Dedifferentiated amniotic fluid mesenchymal stem cell (primary cell): ENCODE measurements at regions not wholly inside any gene's neighbourhood (a gene's known extent, or its start where the extent isn't known, plus 50 kb on each side); places are given as distances from the start of the nearest gene placed in this dataset.

Experiments used
- DNase-seq: peaks from one replicate; pipeline ENCODE4 v3.0.0-alpha.2; 2016; ENCODE audit errors: extremely low spot score

GRCh38 chr2:128808462-128809258 is 490.0 kb upstream of the HS6ST1 start:
- DNase-seq, result peak; percentile 36

DNA sequence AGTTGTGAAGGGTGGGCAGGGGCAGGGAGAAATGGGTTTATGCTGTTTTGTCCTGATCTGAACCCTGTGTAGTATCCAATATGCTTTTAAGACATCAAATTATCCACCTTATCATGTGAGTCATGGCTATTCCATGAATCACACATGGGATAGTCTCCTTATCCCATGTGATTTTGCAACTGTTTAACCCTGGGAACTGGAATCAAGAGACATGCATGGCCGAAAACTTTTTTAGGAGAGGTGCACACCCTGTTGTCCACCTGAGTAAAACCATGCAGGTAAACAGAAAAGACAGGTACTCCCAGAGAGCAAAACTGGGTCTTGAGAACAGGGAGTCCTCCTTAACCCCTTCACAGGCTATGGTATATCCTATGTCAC is 490.6 kb upstream of the HS6ST1 start:
- DNase-seq, result no peak

- no peak for DNase-seq
These were observed 491.2 kb upstream of the HS6ST1 start for GRCh38 chr2:128809880-128810279.

- no peak for DNase-seq
These were observed 493.7 kb upstream of the HS6ST1 start for GRCh38 chr2:128812183-128812940.

DNA sequence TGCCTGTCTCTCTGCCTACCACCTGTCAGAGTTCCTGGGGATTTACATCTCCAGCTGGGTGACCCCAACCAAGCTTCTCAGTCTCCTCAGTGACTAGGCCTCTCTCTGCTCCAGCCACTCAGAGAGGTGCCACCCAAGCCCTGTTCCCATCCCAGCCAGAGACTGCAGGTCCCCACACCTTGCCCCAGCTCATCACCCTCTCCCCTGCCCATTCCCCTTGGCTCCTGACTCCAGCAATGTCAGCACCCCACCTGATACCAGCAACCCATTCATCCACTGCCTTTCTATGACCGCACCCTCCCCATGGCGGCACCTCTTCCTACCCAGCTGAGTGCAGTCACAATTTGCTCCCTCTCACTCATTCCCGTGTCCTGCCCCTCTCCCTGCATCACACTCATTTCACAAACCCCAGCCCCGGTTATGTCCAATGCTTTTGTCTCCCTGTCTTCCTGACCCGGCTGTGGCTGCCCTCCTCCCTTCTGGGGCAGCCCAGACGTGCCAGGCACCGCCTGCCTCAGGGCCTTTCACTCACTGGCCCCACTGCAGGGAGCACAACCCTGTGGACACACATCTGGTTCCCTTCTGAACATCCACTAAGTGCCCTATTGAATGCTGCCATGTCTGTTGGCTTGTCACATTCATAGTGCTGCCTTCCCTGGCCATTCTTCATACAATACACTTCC is 494.8 kb upstream of the HS6ST1 start:
- DNase-seq, result no peak

GRCh38 chr2:128815248-128815647 is 496.6 kb upstream of the HS6ST1 start:
- DNase-seq, result no peak

- no peak for DNase-seq
These were observed 498.5 kb upstream of the HS6ST1 start for GRCh38 chr2:128817171-128817570.

GRCh38 chr2:128817813-128818212 is 499.1 kb upstream of the HS6ST1 start:
- no peak for DNase-seq

DNA sequence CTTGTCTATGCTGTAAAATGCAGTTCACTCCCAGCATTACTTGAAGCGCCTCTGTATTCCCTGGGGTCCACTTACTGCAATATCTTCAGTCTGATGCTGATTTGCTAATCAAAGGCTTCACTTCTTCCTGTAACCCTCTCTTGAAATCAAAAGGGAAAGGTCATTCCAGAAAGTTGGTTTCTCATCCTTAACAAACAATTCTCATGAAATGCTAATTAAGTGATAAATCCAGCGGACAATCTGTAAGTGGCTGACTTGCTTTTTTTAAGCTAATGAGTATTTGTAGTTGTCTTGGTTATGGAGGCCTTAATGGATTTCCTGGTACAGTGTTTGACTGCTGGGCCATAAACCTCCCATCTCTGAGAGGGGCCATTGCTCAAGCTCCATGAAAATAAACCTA is 499.6 kb upstream of the HS6ST1 start:
- no peak for DNase-seq

DNA sequence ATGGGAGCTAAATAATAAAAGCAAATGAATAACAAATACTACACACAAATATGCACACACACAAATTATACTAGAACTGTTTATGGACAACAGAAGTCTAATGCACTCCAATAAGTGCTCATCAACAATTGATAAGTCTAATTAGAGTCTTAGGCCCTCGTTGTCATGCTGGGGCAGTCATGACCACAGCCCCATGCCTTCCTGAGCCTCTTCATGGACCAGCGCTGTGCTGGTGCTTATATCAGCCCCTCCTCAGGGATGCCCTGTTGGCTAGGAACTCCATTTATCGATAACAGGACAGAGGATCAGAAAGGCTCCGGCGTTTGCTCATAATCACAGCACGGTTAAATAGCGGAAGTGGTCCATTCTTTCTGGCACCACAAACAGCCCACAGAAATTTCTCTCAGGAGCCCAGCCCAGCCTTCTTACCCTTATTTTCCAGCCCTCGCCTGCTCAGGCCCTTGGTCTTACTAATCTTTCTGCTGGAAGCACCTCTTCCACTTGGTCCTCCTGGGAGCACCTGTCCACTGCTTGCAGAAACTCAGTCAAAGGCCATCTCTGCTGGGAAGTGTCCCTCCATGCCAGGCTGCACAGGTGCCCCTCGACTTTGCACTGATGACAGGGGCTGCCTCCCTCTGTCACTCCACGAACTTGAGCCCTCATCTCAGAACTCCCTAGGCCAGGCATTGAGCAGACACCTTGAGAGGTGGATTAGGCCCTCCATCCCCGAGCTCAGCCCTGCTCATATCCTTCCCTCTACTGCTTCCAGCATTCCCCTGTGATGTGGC is 500.2 kb upstream of the HS6ST1 start:
- no peak for DNase-seq

DNA sequence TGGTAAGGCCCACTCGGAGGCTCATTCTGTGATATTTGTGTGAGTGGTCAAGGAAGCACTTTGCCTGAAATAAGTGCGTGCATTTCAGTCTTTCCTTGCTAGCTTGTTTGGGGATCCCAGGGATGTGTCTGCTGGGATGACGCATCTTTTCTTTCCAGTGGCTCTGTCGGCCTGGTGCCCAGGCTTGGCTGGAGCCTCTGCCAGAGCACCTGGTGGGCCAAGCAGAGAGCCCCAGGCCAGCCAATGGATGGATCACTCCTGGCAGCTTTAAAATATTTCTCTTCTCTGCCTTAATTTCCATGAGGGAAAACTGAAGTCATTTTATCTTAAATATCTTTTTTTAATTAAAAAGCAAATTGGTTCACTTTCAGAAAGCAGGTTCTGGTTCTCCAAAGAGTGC is 501.8 kb upstream of the HS6ST1 start:
- DNase-seq, result no peak

DNA sequence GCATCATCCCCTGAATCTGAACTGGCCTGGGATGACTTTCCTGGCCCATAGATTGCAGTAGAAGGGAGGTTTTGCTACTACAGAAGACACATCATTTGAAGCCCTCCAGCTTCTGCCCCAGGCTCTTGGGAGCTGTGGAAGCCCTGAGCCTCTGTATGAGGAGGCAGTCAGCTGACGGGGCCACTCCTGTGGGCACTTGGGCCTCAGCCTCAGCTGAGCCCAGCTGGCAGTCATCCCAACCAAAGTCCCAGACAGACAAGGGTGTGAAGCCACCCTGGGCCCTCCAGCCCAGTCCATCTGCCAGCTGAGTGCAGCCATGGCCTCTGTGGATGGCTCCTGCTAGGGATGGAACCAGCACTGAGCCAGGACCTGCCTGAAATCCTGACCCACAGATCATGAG is 502.3 kb upstream of the HS6ST1 start:
- DNase-seq, result no peak

DNA sequence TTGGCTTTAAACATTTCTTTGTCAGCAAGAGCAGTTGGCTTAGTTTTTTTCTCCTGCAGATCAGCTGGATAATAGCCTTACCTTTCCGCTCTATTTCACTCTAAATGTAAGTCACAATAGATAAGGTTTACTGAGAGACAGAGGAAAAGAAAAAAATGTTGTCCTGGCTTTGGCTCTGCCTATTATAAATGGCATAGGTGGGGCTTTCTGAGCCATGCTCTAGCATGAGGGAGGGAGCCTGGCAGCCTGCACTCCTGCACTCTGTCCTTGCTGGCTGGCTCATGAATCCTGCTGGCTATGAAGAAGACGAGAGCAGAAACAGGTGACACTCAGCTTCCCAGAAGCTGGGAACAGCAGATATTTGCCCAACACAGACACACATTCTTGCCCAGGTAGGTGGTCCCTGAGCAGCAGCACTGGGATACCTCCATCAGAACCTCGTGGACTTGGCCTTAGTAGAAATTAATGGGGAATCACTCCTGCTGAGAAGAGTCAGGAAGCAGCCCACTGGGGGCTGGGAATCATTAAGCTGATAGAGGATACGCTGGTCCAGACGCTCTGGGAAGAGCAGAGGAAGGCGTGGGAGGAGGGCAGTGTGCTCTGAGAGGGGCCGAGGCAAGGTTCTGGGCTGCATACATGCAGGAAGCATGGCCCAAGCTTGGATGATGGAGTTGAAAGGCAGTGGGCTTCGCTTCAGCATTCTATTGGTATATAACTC is 514.4 kb upstream of the HS6ST1 start:
- DNase-seq, result no peak

- no peak for DNase-seq
These were observed 515.0 kb upstream of the HS6ST1 start for GRCh38 chr2:128833664-128834027.

DNA sequence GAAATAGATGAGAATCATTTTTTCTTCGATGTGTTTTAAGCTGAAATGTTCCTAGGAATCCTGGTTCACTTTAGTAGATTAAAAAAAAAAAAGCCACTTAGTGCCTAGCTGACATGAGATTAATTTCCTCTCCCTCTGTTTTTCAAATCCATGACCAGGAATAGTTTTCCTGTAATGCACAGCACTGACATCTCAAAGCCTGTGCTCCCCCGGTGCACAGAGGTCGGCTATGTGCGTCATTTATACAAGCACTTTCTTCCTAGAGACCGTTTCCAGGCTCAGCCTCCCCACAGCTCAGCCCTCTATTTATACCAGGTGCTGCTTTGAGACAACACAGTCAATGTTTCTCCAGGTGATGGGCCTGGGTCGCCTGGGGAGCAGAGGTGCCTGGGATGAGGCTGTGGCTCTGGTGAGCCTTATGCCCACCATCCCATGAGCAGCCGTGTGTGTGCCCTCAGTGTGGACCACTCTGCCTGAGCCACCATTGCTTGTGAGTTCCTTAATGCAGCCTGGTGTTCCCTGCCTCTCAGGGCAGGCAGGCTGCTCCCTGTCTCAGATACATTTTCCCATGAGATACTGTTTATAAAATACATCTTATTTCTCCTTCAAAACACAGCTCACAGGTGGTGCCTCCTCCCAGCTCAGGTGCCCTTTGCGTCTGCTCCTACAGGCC is 515.7 kb upstream of the HS6ST1 start:
- DNase-seq, result no peak

DNA sequence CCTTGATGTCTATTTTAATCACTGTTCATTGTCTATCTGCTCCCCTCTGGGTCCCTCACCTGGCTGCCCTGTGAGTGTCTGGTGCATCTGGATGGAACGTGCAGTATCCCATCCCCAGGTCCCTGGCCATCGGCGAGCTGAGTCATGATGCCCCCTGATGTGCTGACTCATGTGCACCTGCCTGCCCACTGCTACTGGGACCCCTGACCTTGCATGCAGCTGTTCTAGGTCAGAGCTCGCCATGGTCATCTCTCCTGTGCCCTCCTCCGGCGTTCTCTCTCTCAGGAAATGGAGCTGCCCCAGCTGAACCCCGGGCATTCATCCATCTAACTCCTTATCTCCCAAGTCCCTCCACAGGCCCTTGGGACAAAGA is 516.2 kb upstream of the HS6ST1 start:
- no peak for DNase-seq

DNA sequence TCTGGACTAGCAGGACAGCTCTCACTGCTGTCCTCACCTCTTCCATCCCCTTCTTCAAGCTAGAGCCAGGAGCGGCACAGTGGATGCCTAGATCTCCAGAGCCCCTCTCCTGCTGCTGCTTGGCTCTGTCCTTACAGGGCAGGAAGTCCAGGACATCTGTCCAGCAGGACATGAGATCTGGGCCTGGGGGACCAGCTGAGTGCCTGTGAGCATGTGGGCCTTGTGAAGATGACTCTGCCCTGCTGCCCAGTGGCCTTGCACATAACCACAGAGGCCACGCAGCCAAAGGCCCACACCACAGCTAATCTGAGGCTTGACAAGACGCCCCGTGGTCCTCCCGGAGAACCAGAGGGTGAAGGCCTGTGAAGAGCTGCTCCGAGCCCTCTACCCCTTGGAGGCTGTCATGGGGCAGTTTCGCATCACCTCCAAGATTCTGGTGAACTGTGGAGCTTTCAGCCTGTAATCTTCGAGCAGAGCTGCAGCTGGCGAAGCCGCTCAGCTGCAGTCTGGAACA is 516.7 kb upstream of the HS6ST1 start:
- no peak for DNase-seq

DNA sequence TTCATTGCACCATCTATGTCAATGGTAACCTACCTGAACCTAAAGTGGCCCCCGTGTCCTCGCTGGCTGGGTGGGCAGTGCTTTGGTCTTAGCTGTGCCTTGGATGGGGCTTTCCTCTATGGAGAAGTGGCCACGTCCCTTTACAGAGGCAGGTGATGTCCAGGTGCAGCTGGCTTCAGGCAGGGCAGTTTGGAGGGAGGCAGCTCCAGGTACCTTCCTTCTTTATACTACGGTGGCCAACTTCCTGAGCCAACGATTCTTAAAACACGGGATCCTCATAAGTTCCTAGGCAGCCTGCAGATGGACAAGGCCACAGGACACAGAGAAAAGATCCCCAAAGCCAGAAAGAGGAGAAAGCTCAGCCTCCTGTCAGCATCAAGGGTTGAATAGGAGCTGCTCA is 517.3 kb upstream of the HS6ST1 start:
- DNase-seq, result no peak

- no peak for DNase-seq
These were observed 518.0 kb upstream of the HS6ST1 start for GRCh38 chr2:128836559-128837100.

DNA sequence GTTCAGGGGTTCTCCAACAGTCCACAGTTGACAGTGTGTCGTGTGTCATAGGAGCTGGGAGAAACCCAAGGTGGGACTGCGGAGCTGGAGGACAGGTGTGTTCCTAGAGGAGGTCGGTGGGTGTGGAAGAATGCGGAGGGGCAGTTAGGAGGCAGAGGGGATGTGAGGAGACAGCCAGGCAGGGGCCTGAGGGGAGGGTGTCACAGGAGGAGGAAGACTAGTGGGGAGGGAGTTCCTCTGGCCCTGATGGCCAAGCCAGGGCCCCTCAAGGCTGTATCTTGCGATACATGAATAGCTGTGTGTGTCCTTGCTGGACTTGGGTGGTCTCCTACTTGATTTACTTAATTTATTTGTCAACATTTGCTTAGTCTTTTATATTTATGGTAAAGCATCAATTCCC is 519.6 kb upstream of the HS6ST1 start:
- no peak for DNase-seq
